HG02884 (cell line): ENCODE measurements at regions not wholly inside any gene's neighbourhood (a gene's known extent, or its start where the extent isn't known, plus 50 kb on each side); places are given as distances from the start of the nearest gene placed in this dataset.
"Not testable (repeated sequence)": the region's sequence is repeated elsewhere in the genome, so short reads cannot be mapped to it uniquely, and the experiment has no call there.

Experiments used
- ATAC-seq: cut with Tn5 transposase; IDR thresholded peaks from one replicate; pipeline ENCODE4 v1.9.1; 2021; ENCODE audit warnings: mild to moderate bottlenecking, moderate library complexity; ENCODE audit not compliant: unreplicated experiment

DNA sequence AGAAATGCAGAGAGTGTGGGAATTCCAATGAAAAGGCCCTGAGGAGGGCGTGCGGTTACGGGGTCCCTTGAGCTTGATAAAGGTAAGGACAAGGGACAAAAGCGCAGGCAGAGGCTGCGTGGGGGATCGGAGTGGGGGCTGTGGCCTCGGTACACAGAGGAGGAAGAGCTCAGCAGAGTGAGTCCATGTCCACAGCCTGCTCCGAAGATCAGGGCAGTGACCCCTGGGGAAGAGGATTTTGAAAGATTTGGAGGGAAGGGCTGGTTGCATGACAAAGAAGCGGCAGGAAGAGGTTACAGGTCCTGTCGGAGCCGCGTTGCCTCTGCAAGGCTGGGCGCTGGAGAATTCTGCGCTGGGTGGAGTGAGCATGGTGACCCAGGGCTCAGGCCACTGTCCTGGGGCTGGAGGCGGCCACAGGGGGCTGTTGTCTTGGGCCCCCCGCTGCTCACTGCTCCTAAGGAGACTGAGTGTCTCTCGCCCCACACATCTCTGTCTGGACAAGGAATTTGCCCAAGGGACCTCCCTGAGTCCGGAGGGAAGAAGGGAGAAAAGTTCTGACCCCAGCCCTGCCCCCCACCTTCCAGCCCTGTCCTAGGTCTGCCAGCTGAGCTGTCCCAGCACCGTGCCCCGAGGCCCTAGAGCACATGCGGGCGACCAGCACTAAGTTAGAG is 69.8 kb upstream of the INSIG1 start:
- ATAC-seq: no peak

DNA sequence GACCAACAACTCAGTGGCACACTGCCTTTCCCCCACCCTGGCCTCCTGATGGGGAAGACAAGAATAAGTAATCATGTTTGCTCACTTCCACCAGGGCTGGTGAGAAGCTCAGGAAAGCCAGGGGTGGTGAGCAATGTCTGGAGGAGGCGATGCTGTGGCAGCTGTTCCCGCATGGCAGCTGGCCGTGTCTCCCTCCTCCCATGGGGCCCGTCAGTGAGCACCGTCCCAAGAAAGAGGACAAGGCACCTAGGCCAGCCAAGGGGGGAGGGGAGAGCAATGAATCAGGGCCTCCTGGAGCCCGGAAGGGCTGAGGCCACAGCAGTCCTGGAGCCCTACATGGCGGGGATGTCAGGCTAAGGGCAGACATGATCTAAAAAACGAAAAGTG is 69.2 kb upstream of the INSIG1 start:
- no peak for ATAC-seq

DNA sequence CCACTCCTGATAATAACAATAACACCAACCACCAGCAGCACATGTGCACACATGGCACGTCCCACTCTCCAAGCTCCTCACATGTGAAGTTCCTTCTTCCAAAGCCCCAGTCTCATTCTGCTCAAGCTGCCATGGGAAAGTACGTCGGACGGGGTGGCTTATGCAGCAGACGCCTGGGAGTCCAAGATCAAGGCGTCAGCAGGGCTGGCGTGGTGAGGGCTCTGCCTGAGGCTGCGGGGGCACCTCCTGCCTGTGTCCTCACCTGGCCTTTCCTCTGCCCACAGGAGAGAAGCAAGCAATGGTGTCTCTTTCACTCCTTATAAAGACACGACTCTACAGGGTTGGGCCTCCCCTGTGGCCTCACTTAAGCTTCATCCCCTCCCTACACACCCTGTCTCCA is 68.8 kb upstream of the INSIG1 start:
- ATAC-seq: no peak

- no peak for ATAC-seq
These were observed 68.0 kb upstream of the INSIG1 start for GRCh38 chr7:155229548-155230168.

GRCh38 chr7:155230169-155230593 is 67.5 kb upstream of the INSIG1 start:
- ATAC-seq: no peak

DNA sequence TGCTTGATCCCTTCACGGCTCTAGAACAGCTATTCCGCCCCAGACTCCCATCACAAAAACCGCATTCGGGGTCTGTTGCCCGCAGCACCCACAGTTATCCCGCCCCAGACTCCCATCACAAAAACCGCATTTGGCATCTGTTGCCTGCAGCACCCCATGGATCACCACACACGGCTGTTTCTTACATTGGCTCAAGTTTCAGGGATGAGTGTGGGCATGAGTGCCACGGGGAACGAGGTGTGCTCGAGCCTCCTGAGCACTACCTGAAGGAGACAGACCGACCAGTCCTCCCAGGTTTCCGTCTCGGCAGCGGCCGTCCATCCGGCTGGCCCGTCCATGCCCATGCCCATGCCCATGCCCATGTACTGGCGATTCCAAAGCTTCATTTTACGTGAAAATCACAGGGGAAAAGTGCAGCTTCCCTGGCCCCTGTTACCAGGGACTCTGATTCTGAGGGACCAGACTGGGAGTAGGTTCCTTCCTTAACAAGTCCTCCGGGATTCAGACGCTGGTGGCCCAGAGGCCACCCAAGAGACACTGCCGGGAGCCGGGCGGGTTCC is 66.4 kb upstream of the INSIG1 start:
- no peak for ATAC-seq

DNA sequence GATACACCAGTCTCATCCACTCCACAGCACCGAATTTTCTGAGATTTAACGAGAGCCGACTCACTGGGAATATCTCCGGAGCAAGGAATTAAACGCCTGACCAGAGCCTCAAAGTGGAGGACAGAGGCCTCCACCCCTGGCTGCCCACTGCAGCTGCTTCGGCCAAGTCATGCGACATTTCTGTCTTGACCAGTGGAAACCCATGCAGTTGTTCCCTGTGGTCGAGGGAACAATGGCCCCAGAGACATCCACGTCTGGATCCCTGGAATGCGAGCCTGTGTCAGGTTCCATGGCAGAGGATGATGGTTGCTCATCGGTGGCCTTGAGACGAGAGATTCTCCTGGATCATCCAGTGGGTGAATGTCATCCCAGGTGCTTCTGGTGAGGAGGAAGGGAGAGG is 65.7 kb upstream of the INSIG1 start:
- no peak for ATAC-seq

GRCh38 chr7:155232911-155233310 is 64.8 kb upstream of the INSIG1 start:
- ATAC-seq: no peak

- ATAC-seq: no peak
These were observed 64.1 kb upstream of the INSIG1 start for GRCh38 chr7:155233311-155234157.

DNA sequence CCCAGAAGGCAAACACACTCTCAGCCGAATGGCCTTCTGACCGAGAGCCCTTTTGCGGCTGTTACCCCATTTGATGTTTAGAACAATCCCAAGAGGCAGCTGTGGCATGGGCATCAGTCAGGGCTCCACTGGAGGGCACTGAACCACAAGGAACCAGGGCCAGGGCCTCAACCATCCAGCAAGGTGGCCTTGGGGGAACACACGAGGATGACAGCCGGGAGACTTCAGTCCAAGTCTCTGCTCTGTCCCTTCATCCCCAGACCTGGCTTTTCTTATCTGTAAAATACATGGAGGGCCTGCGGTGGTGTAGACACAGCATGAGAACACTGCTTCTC is 63.6 kb upstream of the INSIG1 start:
- no peak for ATAC-seq

DNA sequence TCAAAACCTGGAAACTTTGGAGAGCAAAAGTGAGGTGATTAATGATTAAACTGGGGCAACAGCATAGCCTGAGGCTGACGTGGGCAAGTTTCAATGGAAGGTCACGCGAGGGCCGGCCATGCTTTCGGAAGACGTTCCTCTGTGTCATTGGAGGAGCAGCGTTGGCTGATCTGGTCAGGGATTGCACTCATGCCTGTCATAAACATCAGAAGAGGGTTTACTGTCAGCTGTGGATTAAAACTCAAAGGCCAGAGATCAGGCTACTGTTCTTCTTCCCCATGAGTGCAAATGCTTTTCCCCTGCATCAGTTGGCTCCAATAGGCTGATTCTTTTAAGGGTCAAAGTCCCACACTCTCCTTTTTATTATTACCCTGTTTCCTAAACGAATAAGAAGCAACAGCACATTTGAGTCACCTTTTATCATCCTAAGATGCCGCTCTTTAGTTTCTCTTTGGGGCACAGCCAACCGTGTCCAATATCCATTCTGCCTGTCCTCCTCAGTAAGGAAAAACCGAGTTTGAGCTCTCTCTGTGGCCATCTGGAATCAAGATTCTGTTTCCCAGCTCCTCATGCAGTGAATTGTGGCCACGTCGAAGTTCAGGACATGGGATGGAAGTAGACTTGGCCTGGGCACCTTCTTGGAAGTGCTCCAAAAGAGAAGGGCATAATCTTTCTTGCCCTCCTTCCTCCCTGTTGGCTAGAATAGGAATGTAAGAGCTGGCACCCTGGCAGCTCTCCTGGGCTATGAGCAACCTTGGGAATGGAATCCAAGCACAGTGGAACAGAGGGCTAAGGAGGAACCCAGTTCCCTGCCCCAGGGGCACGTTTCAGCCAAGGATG is 62.5 kb upstream of the INSIG1 start:
- no peak for ATAC-seq

DNA sequence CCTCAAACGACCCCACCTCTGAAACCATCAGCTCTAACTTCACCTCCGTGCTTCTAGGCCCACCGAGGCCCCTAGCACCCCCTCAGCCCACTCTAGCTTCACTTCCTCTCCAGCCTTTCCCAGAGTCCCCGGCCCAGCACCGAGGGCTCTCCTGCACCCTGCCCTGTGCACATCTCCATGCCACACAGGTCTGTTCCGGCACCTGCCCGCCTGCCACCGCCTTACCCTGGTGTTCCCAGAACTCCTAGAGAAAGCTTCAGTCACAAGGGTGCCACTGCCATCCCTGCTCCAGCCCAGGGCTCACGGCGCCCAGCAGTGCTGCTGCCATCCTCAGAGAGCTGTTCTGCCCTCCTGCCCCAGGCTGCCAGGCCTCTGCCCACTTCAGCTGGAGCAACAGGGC is 61.3 kb upstream of the INSIG1 start:
- ATAC-seq: no peak

DNA sequence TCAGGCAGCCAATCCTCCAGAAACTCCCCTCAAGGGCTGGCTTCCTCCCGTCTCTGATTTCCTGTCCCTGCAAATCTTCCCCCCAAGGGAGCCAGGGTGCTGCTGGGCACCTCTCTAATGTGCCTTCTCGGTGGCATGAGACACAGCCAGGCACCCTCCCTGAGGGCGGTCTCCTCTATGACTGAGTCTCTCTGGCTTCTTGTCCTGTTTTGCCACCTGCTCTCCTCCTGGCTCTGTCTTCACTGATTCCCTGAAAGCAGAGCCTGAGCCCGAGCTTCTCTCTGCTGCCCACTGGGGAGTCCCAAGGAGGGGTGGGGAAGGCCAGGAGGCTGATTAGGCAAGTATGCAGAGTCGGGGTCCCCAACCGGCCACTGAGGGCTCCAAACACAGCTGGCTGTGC is 60.4 kb upstream of the INSIG1 start:
- ATAC-seq: no peak

DNA sequence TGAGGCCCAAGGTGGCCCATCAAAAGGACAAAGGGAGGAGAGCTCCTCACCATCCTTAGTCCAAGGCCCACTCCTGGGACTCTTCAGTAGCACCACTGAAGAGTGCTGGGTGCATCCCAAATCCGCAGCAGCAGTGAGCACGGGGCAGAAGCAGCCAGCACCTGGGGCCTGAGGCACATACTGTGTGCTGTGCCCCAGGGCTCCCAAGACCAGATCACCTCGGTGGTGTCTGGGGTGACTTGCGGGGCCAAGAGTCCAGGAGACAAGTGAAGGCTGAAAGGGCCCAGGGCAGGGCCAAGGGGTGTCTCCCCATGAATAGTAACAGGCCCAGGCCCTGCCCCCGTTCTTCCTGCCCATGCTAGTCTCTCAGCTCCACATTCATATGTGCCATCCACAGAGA is 59.9 kb upstream of the INSIG1 start:
- no peak for ATAC-seq

- not testable (repeated sequence) for ATAC-seq
These were observed 58.1 kb upstream of the INSIG1 start for GRCh38 chr7:155239431-155240087.

DNA sequence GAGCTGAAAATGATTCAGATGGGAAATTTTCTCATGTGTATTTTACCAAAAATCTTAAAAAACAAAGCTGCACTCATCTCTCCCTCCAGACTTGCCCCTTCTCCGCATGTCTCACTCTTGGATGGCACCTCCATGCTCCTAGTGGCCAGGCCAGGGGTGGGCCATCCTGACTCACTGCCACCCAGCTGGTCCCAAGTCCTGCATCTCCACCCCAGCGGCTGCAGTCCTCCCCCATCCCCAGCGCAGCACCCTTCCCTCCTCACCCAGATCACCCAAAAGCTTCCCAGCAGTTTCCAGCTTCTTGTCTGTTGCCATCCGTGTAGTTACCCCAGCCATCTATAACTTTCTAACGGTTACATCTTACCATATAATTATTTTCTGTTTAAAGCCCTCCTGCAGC is 53.0 kb upstream of the INSIG1 start:
- ATAC-seq: no peak

- no peak for ATAC-seq
These were observed 50.0 kb upstream of the INSIG1 start for GRCh38 chr7:155247479-155248365.
